ENCODE measurements at regions not wholly inside any gene's neighbourhood (a gene's known extent, or its start where the extent isn't known, plus 50 kb on each side); places are given as distances from the start of the nearest gene placed in this dataset.
"Not testable (repeated sequence)": the region's sequence is repeated elsewhere in the genome, so short reads cannot be mapped to it uniquely, and the experiment has no call there.

- Histone ChIP-seq H3K9me3 (no peaks in the 10 kb centered on the region), H3K27ac (no peak overlapping the region), H3K4me3 (no peak overlapping the region), H3K27me3 (no peaks in the 10 kb centered on the region), H3K36me3 (no peaks in the 10 kb centered on the region), H3K4me1 (no peaks in the 10 kb centered on the region)
- intact Hi-C loops (cut with DNase I): no loop called here
- no peak for ATAC-seq
- no peak for DNase-seq
- no peak for TF ChIP-seq CTCF (IDR thresholded peaks at IDR 0.05)
Observed at GRCh38 chr7:122248472-122248871, 56.1 kb downstream of the FEZF1 start.

- intact Hi-C loops (cut with DNase I); DNase-seq: not testable (repeated sequence)
Observed at GRCh38 chr7:122238729-122239128, 65.8 kb downstream of the FEZF1 start.

GRCh38 chr7:122238297-122238696, 66.3 kb downstream of the FEZF1 start:
- H3K27me3 ChIP-seq; H3K4me3 ChIP-seq; H3K27ac ChIP-seq; intact Hi-C loops (cut with DNase I); H3K9me3 ChIP-seq; ATAC-seq; H3K36me3 ChIP-seq; DNase-seq; H3K4me1 ChIP-seq: not testable (repeated sequence)

More at GRCh38 chr7:122238729-122239128, 65.8 kb downstream of the FEZF1 start:
- H3K4me3 ChIP-seq, H3K27ac ChIP-seq, ATAC-seq, H3K36me3 ChIP-seq, H3K27me3 ChIP-seq, H3K4me1 ChIP-seq, H3K9me3 ChIP-seq: not testable (repeated sequence)

GRCh38 chr7:122225874-122226273, 78.7 kb downstream of the FEZF1 start:
- Histone ChIP-seq H3K36me3 (no peaks in the 10 kb centered on the region), H3K27me3 (no peaks in the 10 kb centered on the region), H3K27ac (no peak overlapping the region), H3K4me3 (no peak overlapping the region), H3K4me1 (no peaks in the 10 kb centered on the region), H3K9me3 (no peaks in the 10 kb centered on the region)
- TF ChIP-seq CTCF (IDR thresholded peaks at IDR 0.05): no peak
- intact Hi-C loops (cut with DNase I): no loop called here
- DNase-seq (no peak), ATAC-seq (no peak)

GRCh38 chr7:122219253-122219865, 75.3 kb upstream of the AASS start:
- Histone ChIP-seq H3K4me3 (no peak overlapping the region), H3K27me3 (no peaks in the 10 kb centered on the region), H3K9me3 (no peaks in the 10 kb centered on the region), H3K27ac (no peak overlapping the region), H3K4me1 (no peaks in the 10 kb centered on the region), H3K36me3 (no peaks in the 10 kb centered on the region)
- peak; percentile 69 for TF ChIP-seq CTCF (IDR thresholded peaks at IDR 0.05)
- DNase-seq (no peak), ATAC-seq (no peak)
- intact Hi-C loops (cut with DNase I): no loop called here

- intact Hi-C loops (cut with DNase I): no loop called here
- H3K4me1 ChIP-seq: no peaks in the 10 kb centered on the region
- no peaks in the 10 kb centered on the region for H3K9me3 ChIP-seq
- TF ChIP-seq CTCF (IDR thresholded peaks at IDR 0.05): no peak
- H3K27ac ChIP-seq: no peak overlapping the region
- H3K36me3 ChIP-seq: no peaks in the 10 kb centered on the region
- no peak overlapping the region for H3K4me3 ChIP-seq
- ATAC-seq (peak; percentile 66), DNase-seq (no peak)
- H3K27me3 ChIP-seq: no peaks in the 10 kb centered on the region
Observed at GRCh38 chr7:122217125-122217524, 73.1 kb upstream of the AASS start.

- no peaks in the 10 kb centered on the region for H3K4me1 ChIP-seq
- ATAC-seq (no peak), DNase-seq (no peak)
- no peak overlapping the region for H3K4me3 ChIP-seq
- no peak overlapping the region for H3K27ac ChIP-seq
- intact Hi-C loops (cut with DNase I): no loop called here
- H3K9me3 ChIP-seq: no peaks in the 10 kb centered on the region
- no peak for TF ChIP-seq CTCF (IDR thresholded peaks at IDR 0.05)
- H3K36me3 ChIP-seq: no peaks in the 10 kb centered on the region
- H3K27me3 ChIP-seq: no peaks in the 10 kb centered on the region
Observed at GRCh38 chr7:122212754-122213153, 68.7 kb upstream of the AASS start.
